ENCODE measurements at regions not wholly inside any gene's neighbourhood (a gene's known extent, or its start where the extent isn't known, plus 50 kb on each side); places are given as distances from the start of the nearest gene placed in this dataset.

GRCh38 chr2:177088529-177088928 is 124.1 kb upstream of the HNRNPA3 start:
- TF ChIP-seq, protein P1, sequence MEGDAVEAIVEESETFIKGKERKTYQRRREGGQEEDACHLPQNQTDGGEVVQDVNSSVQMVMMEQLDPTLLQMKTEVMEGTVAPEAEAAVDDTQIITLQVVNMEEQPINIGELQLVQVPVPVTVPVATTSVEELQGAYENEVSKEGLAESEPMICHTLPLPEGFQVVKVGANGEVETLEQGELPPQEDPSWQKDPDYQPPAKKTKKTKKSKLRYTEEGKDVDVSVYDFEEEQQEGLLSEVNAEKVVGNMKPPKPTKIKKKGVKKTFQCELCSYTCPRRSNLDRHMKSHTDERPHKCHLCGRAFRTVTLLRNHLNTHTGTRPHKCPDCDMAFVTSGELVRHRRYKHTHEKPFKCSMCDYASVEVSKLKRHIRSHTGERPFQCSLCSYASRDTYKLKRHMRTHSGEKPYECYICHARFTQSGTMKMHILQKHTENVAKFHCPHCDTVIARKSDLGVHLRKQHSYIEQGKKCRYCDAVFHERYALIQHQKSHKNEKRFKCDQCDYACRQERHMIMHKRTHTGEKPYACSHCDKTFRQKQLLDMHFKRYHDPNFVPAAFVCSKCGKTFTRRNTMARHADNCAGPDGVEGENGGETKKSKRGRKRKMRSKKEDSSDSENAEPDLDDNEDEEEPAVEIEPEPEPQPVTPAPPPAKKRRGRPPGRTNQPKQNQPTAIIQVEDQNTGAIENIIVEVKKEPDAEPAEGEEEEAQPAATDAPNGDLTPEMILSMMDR (IDR thresholded peaks at IDR 0.05; ENCODE audit: low read depth, low read length, missing input control), result no peak
- TF ChIP-seq ATF3 (IDR thresholded peaks at IDR 0.05) (no peak), RAD21 (IDR thresholded peaks at IDR 0.05) (no peak)
